PFSK-1 (cell line): ENCODE measurements at regions not wholly inside any gene's neighbourhood (a gene's known extent, or its start where the extent isn't known, plus 50 kb on each side); places are given as distances from the start of the nearest gene placed in this dataset.

Experiments used
- FOXP2 ChIP-seq: optimal IDR thresholded peaks from 2 replicates; pipeline ENCODE3; 2011; ENCODE audit warnings: borderline replicate concordance, control low read depth, inconsistent platforms; ENCODE audit not compliant: insufficient read depth; ENCODE audit errors: extremely low read length, extremely low read depth
- POLR2AphosphoS5 ChIP-seq: IDR thresholded peaks from 2 replicates; pipeline ENCODE4 v1.6.1; 2012; ENCODE audit warnings: low read depth, mild to moderate bottlenecking, control low read depth, low read length, moderate library complexity
- SIN3A ChIP-seq: IDR thresholded peaks from 2 replicates; pipeline ENCODE4 v1.6.1; 2012; ENCODE audit warnings: mild to moderate bottlenecking, low read length, moderate library complexity, borderline replicate concordance; ENCODE audit not compliant: insufficient read depth
- TAF1 ChIP-seq: IDR thresholded peaks from 2 replicates; pipeline ENCODE4 v1.6.1; 2012; ENCODE audit warnings: low read length, control low read depth, borderline replicate concordance; ENCODE audit not compliant: insufficient read depth
- TF ChIP-seq, protein P1 (sequence below), 2 experiments: IDR thresholded peaks; 2 replicates each; pipeline versions ENCODE4 v1.6.1 to v1.8.0; 2011 to 2012; ENCODE audit warnings: low read depth in 2 of 2, low read length in 2 of 2, control low read depth in 1 of 2, inconsistent platforms in 1 of 2, mild to moderate bottlenecking in 1 of 2, moderate library complexity in 1 of 2; ENCODE audit not compliant: insufficient read depth in 1 of 2

DNA sequence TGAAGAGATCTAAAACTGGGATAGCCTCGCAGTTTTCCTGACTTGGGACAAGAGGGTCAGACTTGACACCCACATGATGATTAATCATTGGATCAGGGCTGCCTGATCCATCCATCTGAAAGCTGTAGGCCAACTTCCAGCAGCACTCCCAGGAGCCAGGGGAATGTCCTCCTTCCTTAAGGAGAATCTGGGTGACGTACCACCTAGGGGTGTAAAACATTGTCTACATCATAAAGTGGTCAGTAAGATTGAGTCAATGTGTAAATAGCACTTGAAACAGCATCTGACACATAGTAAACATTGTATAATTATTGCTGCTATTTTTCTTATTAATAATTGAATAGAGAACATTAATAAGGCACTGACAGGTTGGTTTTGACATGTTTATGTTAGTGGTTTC lies 392.8 kb downstream of the JRKL start:
- no peak for TF ChIP-seq SIN3A
- no peak for TF ChIP-seq FOXP2
- TF ChIP-seq, protein P1, sequence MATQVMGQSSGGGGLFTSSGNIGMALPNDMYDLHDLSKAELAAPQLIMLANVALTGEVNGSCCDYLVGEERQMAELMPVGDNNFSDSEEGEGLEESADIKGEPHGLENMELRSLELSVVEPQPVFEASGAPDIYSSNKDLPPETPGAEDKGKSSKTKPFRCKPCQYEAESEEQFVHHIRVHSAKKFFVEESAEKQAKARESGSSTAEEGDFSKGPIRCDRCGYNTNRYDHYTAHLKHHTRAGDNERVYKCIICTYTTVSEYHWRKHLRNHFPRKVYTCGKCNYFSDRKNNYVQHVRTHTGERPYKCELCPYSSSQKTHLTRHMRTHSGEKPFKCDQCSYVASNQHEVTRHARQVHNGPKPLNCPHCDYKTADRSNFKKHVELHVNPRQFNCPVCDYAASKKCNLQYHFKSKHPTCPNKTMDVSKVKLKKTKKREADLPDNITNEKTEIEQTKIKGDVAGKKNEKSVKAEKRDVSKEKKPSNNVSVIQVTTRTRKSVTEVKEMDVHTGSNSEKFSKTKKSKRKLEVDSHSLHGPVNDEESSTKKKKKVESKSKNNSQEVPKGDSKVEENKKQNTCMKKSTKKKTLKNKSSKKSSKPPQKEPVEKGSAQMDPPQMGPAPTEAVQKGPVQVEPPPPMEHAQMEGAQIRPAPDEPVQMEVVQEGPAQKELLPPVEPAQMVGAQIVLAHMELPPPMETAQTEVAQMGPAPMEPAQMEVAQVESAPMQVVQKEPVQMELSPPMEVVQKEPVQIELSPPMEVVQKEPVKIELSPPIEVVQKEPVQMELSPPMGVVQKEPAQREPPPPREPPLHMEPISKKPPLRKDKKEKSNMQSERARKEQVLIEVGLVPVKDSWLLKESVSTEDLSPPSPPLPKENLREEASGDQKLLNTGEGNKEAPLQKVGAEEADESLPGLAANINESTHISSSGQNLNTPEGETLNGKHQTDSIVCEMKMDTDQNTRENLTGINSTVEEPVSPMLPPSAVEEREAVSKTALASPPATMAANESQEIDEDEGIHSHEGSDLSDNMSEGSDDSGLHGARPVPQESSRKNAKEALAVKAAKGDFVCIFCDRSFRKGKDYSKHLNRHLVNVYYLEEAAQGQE (IDR thresholded peaks at IDR 0.05; ENCODE audit: insufficient read depth in 1 of 2, low read depth in 2 of 2, low read length in 2 of 2) = no peak
- TF ChIP-seq POLR2AphosphoS5 = no peak
- TF ChIP-seq TAF1 = no peak

DNA sequence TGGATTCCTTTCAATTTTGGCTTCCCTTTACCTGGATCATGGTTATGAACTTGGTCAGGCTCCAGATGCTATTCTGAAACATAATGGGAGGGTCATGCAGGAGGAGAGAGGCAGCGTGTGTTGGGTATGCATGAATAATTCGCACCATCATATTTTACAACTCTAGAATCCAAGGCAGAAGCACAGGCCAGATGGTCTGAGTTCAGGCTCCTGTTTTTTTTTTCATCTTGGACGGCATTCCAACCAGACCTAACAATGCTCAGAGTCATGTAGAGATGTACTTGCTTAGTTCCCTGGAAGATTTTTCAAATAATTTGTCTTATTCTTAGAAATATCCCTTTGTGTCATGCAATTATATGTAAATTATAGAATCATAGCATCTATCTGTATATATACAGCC lies 393.5 kb downstream of the JRKL start:
- TF ChIP-seq SIN3A = no peak
- TF ChIP-seq FOXP2 = no peak
- TF ChIP-seq, protein P1 (IDR thresholded peaks at IDR 0.05; ENCODE audit: insufficient read depth in 1 of 2, low read depth in 2 of 2, low read length in 2 of 2) = no peak
- no peak for TF ChIP-seq TAF1
- no peak for TF ChIP-seq POLR2AphosphoS5

- no peak for TF ChIP-seq SIN3A
- TF ChIP-seq, protein P1 (IDR thresholded peaks at IDR 0.05; ENCODE audit: insufficient read depth in 1 of 2, low read depth in 2 of 2, low read length in 2 of 2) = no peak
- no peak for TF ChIP-seq POLR2AphosphoS5
- TF ChIP-seq FOXP2 = no peak
- TF ChIP-seq TAF1 = no peak
Observed at GRCh38 chr11:96785073-96785472, 395.3 kb downstream of the JRKL start.

DNA sequence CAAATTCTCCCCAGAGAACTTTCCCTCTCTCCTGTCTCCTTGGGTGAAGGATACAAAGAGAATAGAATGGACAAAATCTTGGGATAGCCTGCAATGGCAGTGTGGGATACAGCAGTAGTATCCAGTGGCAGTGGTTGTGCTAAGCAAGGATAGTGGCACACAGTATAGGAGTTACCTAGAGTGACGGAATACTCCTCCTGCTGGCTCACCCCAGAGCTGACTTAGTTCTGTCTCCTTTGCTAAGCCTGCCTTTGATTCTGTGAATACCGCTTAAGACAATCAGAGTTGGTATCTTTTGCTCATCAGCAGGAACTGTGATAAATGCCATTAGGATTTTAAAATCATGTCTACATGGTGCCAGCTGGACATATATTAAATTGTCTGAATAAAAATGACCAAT lies 404.3 kb downstream of the JRKL start:
- no peak for TF ChIP-seq TAF1
- no peak for TF ChIP-seq POLR2AphosphoS5
- TF ChIP-seq FOXP2 = no peak
- TF ChIP-seq SIN3A = no peak
- TF ChIP-seq, protein P1 (IDR thresholded peaks at IDR 0.05; ENCODE audit: insufficient read depth in 1 of 2, low read depth in 2 of 2, low read length in 2 of 2) = no peak

DNA sequence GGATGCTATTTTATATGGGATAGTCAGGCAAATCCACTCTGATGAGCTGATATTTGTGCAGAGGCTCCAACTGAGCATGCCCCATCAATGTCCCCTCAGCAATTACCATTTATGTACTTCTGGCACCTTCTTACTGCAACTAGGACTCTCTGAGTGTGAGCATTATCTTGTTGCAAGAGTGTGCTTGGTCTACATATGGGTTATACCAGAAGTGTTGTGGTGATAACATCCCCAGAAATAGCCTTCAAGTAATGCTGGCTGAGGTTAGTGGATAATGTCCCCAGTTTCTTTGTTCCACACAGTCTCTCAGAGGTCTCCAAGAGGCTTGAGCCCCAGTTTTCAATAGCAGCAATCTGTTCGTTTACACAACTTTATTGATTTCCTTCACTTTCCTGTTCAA lies 408.6 kb downstream of the JRKL start:
- no peak for TF ChIP-seq POLR2AphosphoS5
- TF ChIP-seq, protein P1 (IDR thresholded peaks at IDR 0.05; ENCODE audit: insufficient read depth in 1 of 2, low read depth in 2 of 2, low read length in 2 of 2) = no peak
- no peak for TF ChIP-seq SIN3A
- no peak for TF ChIP-seq FOXP2
- TF ChIP-seq TAF1 = no peak
